HEK293T (cell line): ENCODE measurements at regions not wholly inside any gene's neighbourhood (a gene's known extent, or its start where the extent isn't known, plus 50 kb on each side); places are given as distances from the start of the nearest gene placed in this dataset.
"Not testable (repeated sequence)": the region's sequence is repeated elsewhere in the genome, so short reads cannot be mapped to it uniquely, and the experiment has no call there.

Experiments
- CTCF ChIA-PET: fragments of 350-600 bp; formaldehyde crosslinking; extraction: SDS; loops from one replicate; lab custom pipeline; 2021; ENCODE audit warnings: antibody characterized with exemption, inconsistent platforms; lab: Yijun Ruan, JAX
- POLR2A ChIA-PET: fragments of 350-600 bp; formaldehyde crosslinking; extraction: SDS; loops from one replicate; lab custom pipeline; 2020; ENCODE audit warnings: antibody characterized with exemption, inconsistent platforms; lab: Yijun Ruan, JAX
- DNase-seq: peaks from one replicate; pipeline ENCODE4 v3.0.0; 2012; ENCODE audit warnings: mixed read lengths; ENCODE audit errors: extremely low spot score
- ARNT ChIP-seq: fragments of 450-650 bp; IDR thresholded peaks from 2 replicates; pipeline ENCODE4 v1.6.1; 2017; ENCODE audit warnings: mild to moderate bottlenecking
- BHLHE40 ChIP-seq: fragments of 450-650 bp; IDR thresholded peaks from 2 replicates; pipeline ENCODE4 v1.6.1; 2016; ENCODE audit warnings: mild to moderate bottlenecking, moderate library complexity, borderline replicate concordance
- CTBP1 ChIP-seq: fragments of 450-650 bp; IDR thresholded peaks from 2 replicates; pipeline ENCODE4 v1.6.1; 2016; ENCODE audit warnings: borderline replicate concordance
- ELF4 ChIP-seq: fragments of 450-650 bp; IDR thresholded peaks from 2 replicates; pipeline ENCODE4 v1.6.1; 2017; ENCODE audit warnings: antibody characterized with exemption
- FOXA1 ChIP-seq: fragments of 450-650 bp; IDR thresholded peaks from 2 replicates; pipeline ENCODE4 v1.6.1; 2016; ENCODE audit warnings: mild to moderate bottlenecking
- FOXK2 ChIP-seq: fragments of 450-650 bp; IDR thresholded peaks from 2 replicates; pipeline ENCODE4 v1.6.1; 2016; ENCODE audit warnings: mild to moderate bottlenecking
- FOXM1 ChIP-seq: fragments of 450-650 bp; IDR thresholded peaks from 2 replicates; pipeline ENCODE4 v1.6.1; 2017; ENCODE audit warnings: mild to moderate bottlenecking, borderline replicate concordance
- HDGF ChIP-seq: fragments of 450-650 bp; IDR thresholded peaks from 2 replicates; pipeline ENCODE4 v1.6.1; 2017; ENCODE audit warnings: antibody characterized with exemption, borderline replicate concordance
- L3MBTL2 ChIP-seq: fragments of 450-650 bp; conservative IDR thresholded peaks from 2 replicates; pipeline ENCODE4 v1.6.1; 2016; ENCODE audit warnings: mild to moderate bottlenecking
- LEF1 ChIP-seq: fragments of 450-650 bp; IDR thresholded peaks from 2 replicates; pipeline ENCODE4 v1.6.1; 2017; ENCODE audit warnings: mild to moderate bottlenecking, borderline replicate concordance
- NFRKB ChIP-seq: fragments of 450-650 bp; IDR thresholded peaks from 2 replicates; pipeline ENCODE4 v1.6.1; 2016; ENCODE audit warnings: mild to moderate bottlenecking, moderate library complexity
- SP1 ChIP-seq: fragments of 450-650 bp; IDR thresholded peaks from 2 replicates; pipeline ENCODE4 v1.6.1; 2017
- SUZ12 ChIP-seq: fragments of 450-650 bp; IDR thresholded peaks from 2 replicates; pipeline ENCODE4 v1.6.1; 2016; ENCODE audit warnings: mild to moderate bottlenecking
- TARDBP ChIP-seq: fragments of 450-650 bp; IDR thresholded peaks from 2 replicates; pipeline ENCODE4 v1.6.1; 2016
- ZNF384 ChIP-seq: fragments of 450-650 bp; IDR thresholded peaks from 2 replicates; pipeline ENCODE4 v1.6.1; 2016
- TF ChIP-seq, protein P1 (sequence below): fragments of 450-650 bp; IDR thresholded peaks from 2 replicates; pipeline ENCODE4 v1.6.1; 2016

DNA sequence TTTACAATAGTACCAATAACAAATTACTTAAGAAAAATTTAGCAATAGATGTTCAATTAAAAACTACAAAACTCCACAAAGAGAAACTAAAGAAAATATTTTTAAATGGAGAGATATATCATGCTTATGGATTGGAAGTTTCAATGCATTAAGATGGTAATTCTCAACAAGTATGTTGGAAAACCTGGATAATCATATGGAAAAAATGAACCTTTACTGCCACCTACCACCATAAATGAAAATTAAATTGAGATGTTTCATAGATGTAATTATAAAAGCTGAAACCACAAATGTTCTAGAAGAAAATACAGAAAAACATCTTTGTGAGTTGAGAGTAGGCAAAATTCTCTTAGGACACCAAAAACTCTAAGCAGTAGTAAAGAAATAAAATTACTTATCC is 121.7 kb downstream of the ANKRD18B start:
- TF ChIP-seq FOXA1 (no peak), L3MBTL2 (no peak), ZNF384 (no peak), TARDBP (no peak), FOXM1 (no peak), LEF1 (no peak), NFRKB (no peak), FOXK2 (no peak), ARNT (no peak), CTBP1 (no peak), ELF4 (no peak), BHLHE40 (no peak), HDGF (no peak), SUZ12 (no peak), SP1 (no peak)
- TF ChIP-seq, protein P1, sequence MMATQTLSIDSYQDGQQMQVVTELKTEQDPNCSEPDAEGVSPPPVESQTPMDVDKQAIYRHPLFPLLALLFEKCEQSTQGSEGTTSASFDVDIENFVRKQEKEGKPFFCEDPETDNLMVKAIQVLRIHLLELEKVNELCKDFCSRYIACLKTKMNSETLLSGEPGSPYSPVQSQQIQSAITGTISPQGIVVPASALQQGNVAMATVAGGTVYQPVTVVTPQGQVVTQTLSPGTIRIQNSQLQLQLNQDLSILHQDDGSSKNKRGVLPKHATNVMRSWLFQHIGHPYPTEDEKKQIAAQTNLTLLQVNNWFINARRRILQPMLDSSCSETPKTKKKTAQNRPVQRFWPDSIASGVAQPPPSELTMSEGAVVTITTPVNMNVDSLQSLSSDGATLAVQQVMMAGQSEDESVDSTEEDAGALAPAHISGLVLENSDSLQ: no peak
- POLR2A ChIA-PET: no interaction called here
- CTCF ChIA-PET: no interaction called here
- DNase-seq: no peak

DNA sequence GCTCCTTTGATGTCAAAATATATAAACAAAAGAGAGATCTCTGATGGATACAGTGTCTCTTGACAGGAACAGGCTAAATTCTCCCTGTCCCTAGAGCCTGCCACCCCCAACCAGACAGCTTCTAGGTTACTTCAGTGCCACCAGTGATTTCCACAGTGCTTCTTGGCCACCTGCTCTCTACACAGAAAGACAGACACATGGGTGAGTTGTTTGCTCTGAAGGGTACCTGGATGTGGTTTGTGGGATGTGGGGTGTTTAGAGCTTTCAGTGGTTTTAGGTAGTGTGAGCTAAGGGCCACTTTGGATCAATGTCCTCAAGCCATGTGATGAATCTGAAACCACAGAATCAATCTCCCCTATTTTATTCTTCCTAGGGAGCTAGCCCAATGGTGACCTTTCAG is 125.4 kb downstream of the ANKRD18B start:
- no peak for TF ChIP-seq FOXA1
- ChIA-PET CTCF (interaction anchor here (1.1 kb wide), 1 partner anchor 26 kb away, joined by 3 read pairs; no protein-coding TSS in a partner anchor), POLR2A (no interaction called here)
- DNase-seq: no peak

DNA sequence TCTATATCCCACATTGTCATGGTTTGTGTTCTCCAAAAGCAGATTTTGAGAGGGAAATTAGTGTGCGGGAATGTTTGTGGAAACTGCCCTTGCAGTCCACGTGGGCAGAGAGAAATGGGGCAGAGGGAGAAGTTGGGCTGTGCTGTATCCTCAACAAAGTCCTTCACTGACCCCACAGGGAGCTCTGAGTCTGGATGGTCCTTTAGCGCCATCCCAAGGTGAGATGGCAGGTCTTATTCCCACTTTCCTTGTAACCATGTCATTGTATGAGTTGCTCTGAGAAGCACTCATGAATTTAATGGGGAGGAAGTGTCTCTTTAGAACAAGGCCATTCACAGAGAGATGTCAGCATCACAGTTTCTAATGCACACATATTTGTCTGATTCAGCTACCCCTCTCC is 127.1 kb downstream of the ANKRD18B start:
- CTCF ChIA-PET: interaction anchor here (1.2 kb wide), 1 partner anchor 81 kb away, joined by 5 read pairs; no protein-coding TSS in a partner anchor

DNA sequence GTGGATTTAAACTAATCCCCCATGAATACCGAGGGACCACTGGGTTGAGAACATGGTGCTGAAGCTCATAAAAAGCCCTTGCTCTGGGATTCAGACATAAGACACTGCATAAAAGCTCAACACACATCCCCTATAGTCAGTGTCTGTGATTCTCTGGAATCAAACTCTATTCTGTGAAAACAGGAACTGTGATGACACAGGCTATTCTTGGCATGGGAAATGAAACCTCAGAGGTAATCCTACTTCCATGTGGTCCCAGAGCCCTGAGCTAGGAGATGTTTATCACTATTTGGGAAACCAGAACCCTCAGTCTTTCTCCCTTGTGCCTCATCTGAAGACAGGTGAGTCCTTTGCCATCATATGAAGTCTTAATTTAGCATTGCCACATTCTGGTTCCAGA is 135.4 kb upstream of the PRSS3 start:
- TF ChIP-seq ARNT: no peak
- POLR2A ChIA-PET: interaction anchor here (0.9 kb wide), 1 partner anchor 17 kb away, joined by 3 read pairs; no protein-coding TSS in a partner anchor
- CTCF ChIA-PET: no interaction called here
- no peak for DNase-seq

More for the DNA sequence above, 127.1 kb downstream of the ANKRD18B start:
- TF ChIP-seq FOXM1: no peak
- TF ChIP-seq NFRKB: no peak
- POLR2A ChIA-PET: no interaction called here
- no peak for DNase-seq

DNA sequence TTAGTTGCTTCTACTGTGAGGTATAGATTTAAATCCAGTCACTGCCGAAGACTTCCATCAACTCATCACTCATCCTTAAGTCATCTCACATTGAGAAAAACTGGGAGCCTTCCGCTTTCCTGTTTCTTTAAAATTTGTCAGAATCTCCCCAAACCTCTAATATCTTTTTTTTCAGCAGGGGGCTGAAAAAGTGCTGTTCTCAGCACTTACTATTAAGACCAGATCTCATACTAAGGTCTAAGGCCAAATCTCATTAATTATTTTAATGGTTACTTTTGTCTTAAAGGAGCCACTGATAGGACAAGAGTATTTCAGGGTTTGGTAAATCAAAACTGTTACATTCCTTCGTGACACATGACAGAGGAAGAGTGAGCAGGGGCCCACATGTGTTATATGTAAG is 134.6 kb upstream of the PRSS3 start:
- no peak for DNase-seq
- TF ChIP-seq SUZ12 (no peak), FOXA1 (no peak), NFRKB (no peak), FOXK2 (no peak), SP1 (no peak), ELF4 (no peak), ARNT (no peak)
- CTCF ChIA-PET: no interaction called here
- POLR2A ChIA-PET: no interaction called here

DNA sequence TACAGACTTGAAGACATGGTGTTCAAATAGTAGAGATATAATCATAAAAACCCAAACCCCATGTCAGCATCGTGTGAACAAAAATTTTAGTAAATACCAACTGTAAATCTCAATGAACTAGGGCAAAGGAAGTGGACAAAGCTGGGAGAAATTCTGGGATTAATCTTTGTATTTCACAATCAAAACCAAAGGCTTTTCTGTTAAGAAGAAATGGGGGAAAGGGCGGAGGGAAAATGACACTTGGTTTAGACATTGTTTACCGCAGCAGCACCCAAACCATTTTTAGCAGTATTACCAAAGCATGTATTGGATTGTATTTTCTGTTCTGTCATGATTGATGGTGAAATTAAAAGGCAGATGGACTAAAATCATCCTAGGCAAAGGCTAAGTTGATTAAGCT is 134.2 kb upstream of the PRSS3 start:
- TF ChIP-seq HDGF (no peak), TARDBP (no peak), ARNT (no peak), ELF4 (no peak), ZNF384 (no peak), FOXA1 (no peak), L3MBTL2 (no peak)
- TF ChIP-seq, protein P1: no peak
- ChIA-PET CTCF (no interaction called here), POLR2A (no interaction called here)
- DNase-seq: no peak

DNA sequence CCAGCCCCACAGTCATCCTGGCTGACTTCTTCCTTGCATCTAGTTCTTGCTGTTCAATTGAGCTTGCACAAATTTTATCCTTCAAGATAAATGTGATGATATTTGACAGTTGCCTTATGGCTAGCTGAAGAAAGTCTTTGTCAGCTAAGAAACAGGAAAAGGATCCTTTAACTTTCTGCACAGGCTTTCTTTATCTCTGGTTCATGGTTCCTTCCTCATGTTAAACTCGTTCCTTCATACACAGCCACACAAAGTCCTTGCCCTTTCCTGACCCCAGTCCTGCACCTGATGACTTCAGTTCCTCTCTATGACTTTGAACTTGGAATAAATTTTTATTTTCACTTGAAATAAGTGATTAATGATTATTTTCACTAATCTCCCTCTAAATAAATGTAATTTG is 132.5 kb upstream of the PRSS3 start:
- CTCF ChIA-PET: no interaction called here

DNA sequence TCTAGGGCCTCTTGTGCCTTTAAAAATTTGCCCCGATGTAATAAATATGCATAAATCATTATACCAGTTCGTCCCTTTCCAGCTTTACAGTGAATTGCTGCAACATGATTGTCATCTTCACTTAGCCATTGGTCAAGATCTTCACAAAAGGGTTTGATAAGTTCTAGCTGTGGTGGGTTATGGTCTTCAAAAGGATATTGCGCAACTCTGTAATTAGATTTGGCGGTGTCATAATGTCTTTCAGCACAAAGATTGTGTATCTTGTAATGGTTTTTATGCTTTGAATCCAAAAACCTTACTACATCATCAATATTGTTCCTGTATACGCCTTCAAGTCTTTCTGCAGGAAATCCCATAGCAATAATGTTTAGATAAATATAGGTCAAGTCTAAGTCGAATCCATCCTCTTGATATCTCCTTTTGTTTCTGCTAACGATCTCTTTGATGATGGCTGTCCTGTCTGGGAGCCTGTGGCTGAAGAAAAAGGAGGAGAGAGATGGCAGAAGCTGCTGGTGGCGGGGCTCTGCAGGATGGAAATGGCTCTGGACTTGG is 119.1 kb upstream of the PRSS3 start:
- DNase-seq: not testable (repeated sequence)
- ChIA-PET CTCF (interaction anchor here (1.3 kb wide), 1 partner anchor 45 kb away, joined by 4 read pairs; no protein-coding TSS in a partner anchor), POLR2A (interaction anchor here (0.6 to 1.0 kb wide), 4 partner anchors 17 to 202 kb away, joined by 3 read pairs; partner anchors contain the start of genes ANKRD18B and NOL6)

More for the DNA sequence above, 132.5 kb upstream of the PRSS3 start:
- no peak for TF ChIP-seq L3MBTL2
- no peak for TF ChIP-seq FOXA1
- no peak for TF ChIP-seq NFRKB
- no peak for TF ChIP-seq FOXM1
- no peak for TF ChIP-seq BHLHE40
- TF ChIP-seq SP1: no peak
- TF ChIP-seq FOXK2: no peak
- TF ChIP-seq, protein P1: no peak
- TF ChIP-seq HDGF: no peak
- no peak for TF ChIP-seq TARDBP
- TF ChIP-seq SUZ12: no peak
- POLR2A ChIA-PET: no interaction called here
- no peak for DNase-seq
